PC-3 (cell line): ENCODE measurements at regions not wholly inside any gene's neighbourhood (a gene's known extent, or its start where the extent isn't known, plus 50 kb on each side); places are given as distances from the start of the nearest gene placed in this dataset.
"Not testable (repeated sequence)": the region's sequence is repeated elsewhere in the genome, so short reads cannot be mapped to it uniquely, and the experiment has no call there.

Experiments
- CTCF ChIP-seq: fragments of 300-600 bp; sonication (generic); conservative IDR thresholded peaks from 2 replicates; pipeline ENCODE4 v1.5.1; 2017; ENCODE audit warnings: antibody characterized with exemption, low read depth, mild to moderate bottlenecking, low read length
- EZH2 ChIP-seq: fragments of 300-600 bp; sonication (generic); IDR thresholded peaks from one replicate; pipeline ENCODE4 v1.6.1; 2017; ENCODE audit warnings: antibody characterized with exemption, mild to moderate bottlenecking, low read length; ENCODE audit not compliant: unreplicated experiment

GRCh38 chr5:96184510-96184909, 222.9 kb upstream of the ELL2 start:
- TF ChIP-seq CTCF, EZH2: not testable (repeated sequence)
